WTC11 (cell line): ENCODE measurements at regions not wholly inside any gene's neighbourhood (a gene's known extent, or its start where the extent isn't known, plus 50 kb on each side); places are given as distances from the start of the nearest gene placed in this dataset.

ENCODE experiments used
- ATAC-seq: fragments of 200-7000 bp; cut with Tn5 transposase; 2 replicates; pipeline ENCODE4 v1.10.0; 2021; ENCODE audit warnings: mild to moderate bottlenecking, moderate library complexity
- CTCF ChIA-PET: fragments of 300-600 bp; sonication (Branson Sonifier 250); formaldehyde crosslinking; loops from one replicate; lab custom pipeline; 2021; ENCODE audit warnings: antibody characterized with exemption; lab: Charles Lee
- POLR2A ChIA-PET: fragments of 350-600 bp; sonication (Branson Sonifier 250); formaldehyde crosslinking; loops from one replicate; lab custom pipeline; 2021; ENCODE audit warnings: antibody characterized with exemption; lab: Charles Lee
- DNase-seq: peaks from one replicate; pipeline ENCODE4 v3.0.0; 2021; ENCODE audit warnings: low spot score
- H3K27ac Mint-ChIP-seq: 2 replicates; pipeline ENCODE4 v1.8.0; 2021; ENCODE audit warnings: mixed read lengths
- H3K27me3 Mint-ChIP-seq: 2 replicates; pipeline ENCODE4 v1.8.0; 2021; ENCODE audit warnings: low read depth, mild to moderate bottlenecking, moderate library complexity, mixed read lengths
- H3K36me3 Mint-ChIP-seq: 2 replicates; pipeline ENCODE4 v1.8.0; 2021; ENCODE audit warnings: mixed read lengths
- H3K4me1 Mint-ChIP-seq: 2 replicates; pipeline ENCODE4 v1.8.0; 2022; ENCODE audit warnings: mixed read lengths
- H3K4me3 Mint-ChIP-seq: 2 replicates; pipeline ENCODE4 v1.8.0; 2021; ENCODE audit warnings: mild to moderate bottlenecking, moderate library complexity, mixed read lengths
- H3K9me3 Mint-ChIP-seq: 2 replicates; pipeline ENCODE4 v1.8.0; 2021; ENCODE audit warnings: mixed read lengths
- CREB1 ChIP-seq: sonication (generic); formaldehyde crosslinking; IDR thresholded peaks from 2 replicates; pipeline ENCODE4 v1.8.0; 2023; ENCODE audit warnings: mild to moderate bottlenecking, missing genetic modification reagents
- ELF4 ChIP-seq: sonication (generic); formaldehyde crosslinking; IDR thresholded peaks from 2 replicates; pipeline ENCODE4 v1.8.1; 2022; ENCODE audit warnings: low read depth, mild to moderate bottlenecking, moderate library complexity, missing genetic modification reagents
- EMX1 ChIP-seq: fragments of 250-450 bp; sonication (Bioruptor Pico); IDR thresholded peaks from 2 replicates; pipeline ENCODE4 v1.8.0; 2021; ENCODE audit warnings: mild to moderate bottlenecking
- ESRRA ChIP-seq: sonication (generic); formaldehyde crosslinking; IDR thresholded peaks from 2 replicates; pipeline ENCODE4 v1.8.1; 2022; ENCODE audit warnings: mild to moderate bottlenecking, missing genetic modification reagents, borderline replicate concordance
- ETV6 ChIP-seq: sonication (generic); formaldehyde crosslinking; IDR thresholded peaks from 2 replicates; pipeline ENCODE4 v1.8.1; 2022; ENCODE audit warnings: mild to moderate bottlenecking, missing genetic modification reagents
- GRHL2 ChIP-seq: fragments of 250-450 bp; sonication (Bioruptor Pico); IDR thresholded peaks from 2 replicates; pipeline ENCODE4 v1.8.0; 2022; ENCODE audit warnings: mild to moderate bottlenecking, moderate library complexity; ENCODE audit not compliant: insufficient replicate concordance, severe bottlenecking
- GTF2I ChIP-seq: fragments of 250-450 bp; sonication (Bioruptor Pico); conservative IDR thresholded peaks from 2 replicates; pipeline ENCODE4 v1.4.0; 2021; ENCODE audit warnings: mild to moderate bottlenecking
- HMGA2 ChIP-seq: fragments of 250-450 bp; sonication (Bioruptor Pico); IDR thresholded peaks from 2 replicates; pipeline ENCODE4 v1.4.0; 2021; ENCODE audit warnings: mild to moderate bottlenecking, moderate library complexity
- MYBL2 ChIP-seq: sonication (generic); formaldehyde crosslinking; IDR thresholded peaks from 2 replicates; pipeline ENCODE4 v1.8.1; 2023; ENCODE audit warnings: mild to moderate bottlenecking, moderate library complexity, missing genetic modification reagents
- NFATC4 ChIP-seq: fragments of 250-450 bp; sonication (Bioruptor Pico); IDR thresholded peaks from 2 replicates; pipeline ENCODE4 v1.9.0; 2021; ENCODE audit warnings: mild to moderate bottlenecking
- NFE2L1 ChIP-seq: sonication (generic); formaldehyde crosslinking; IDR thresholded peaks from 2 replicates; pipeline ENCODE4 v1.8.1; 2023; ENCODE audit warnings: missing genetic modification reagents
- SMAD4 ChIP-seq: sonication (generic); formaldehyde crosslinking; IDR thresholded peaks from 2 replicates; pipeline ENCODE4 v1.8.0; 2022; ENCODE audit warnings: mild to moderate bottlenecking, missing genetic modification reagents
- SP1 ChIP-seq: sonication (generic); formaldehyde crosslinking; conservative IDR thresholded peaks from 2 replicates; pipeline ENCODE4 v1.8.1; 2022; ENCODE audit warnings: missing genetic modification reagents
- TEAD1 ChIP-seq: sonication (generic); formaldehyde crosslinking; IDR thresholded peaks from 2 replicates; pipeline ENCODE4 v1.8.0; 2022; ENCODE audit warnings: mild to moderate bottlenecking, missing genetic modification reagents
- USF2 ChIP-seq: sonication (generic); formaldehyde crosslinking; IDR thresholded peaks from 2 replicates; pipeline ENCODE4 v1.8.1; 2023; ENCODE audit warnings: mild to moderate bottlenecking, missing genetic modification reagents, moderate library complexity
- ZMAT4 ChIP-seq: fragments of 250-450 bp; sonication (Bioruptor Pico); IDR thresholded peaks from 2 replicates; pipeline ENCODE4 v1.9.0; 2021; ENCODE audit warnings: mild to moderate bottlenecking
- ZNF232 ChIP-seq: sonication (generic); formaldehyde crosslinking; IDR thresholded peaks from 2 replicates; pipeline ENCODE4 v1.8.0; 2022; ENCODE audit warnings: mild to moderate bottlenecking, missing genetic modification reagents
- ZNF281 ChIP-seq: sonication (generic); formaldehyde crosslinking; IDR thresholded peaks from 2 replicates; pipeline ENCODE4 v1.8.0; 2023; ENCODE audit warnings: mild to moderate bottlenecking, missing genetic modification reagents
- ZNF671 ChIP-seq: fragments of 250-450 bp; sonication (Bioruptor Pico); IDR thresholded peaks from 2 replicates; pipeline ENCODE4 v1.8.0; 2021; ENCODE audit warnings: mild to moderate bottlenecking
- TF ChIP-seq, protein P1 (sequence below): sonication (generic); formaldehyde crosslinking; IDR thresholded peaks from 2 replicates; pipeline ENCODE4 v1.8.1; 2023; ENCODE audit warnings: mild to moderate bottlenecking, missing genetic modification reagents, borderline replicate concordance
- TF ChIP-seq, protein P2 (sequence below): fragments of 250-450 bp; sonication (Bioruptor Pico); IDR thresholded peaks from 2 replicates; pipeline ENCODE4 v2.1.2; 2022; ENCODE audit warnings: mild to moderate bottlenecking, moderate library complexity
- TF ChIP-seq, protein P3 (sequence below): sonication (generic); formaldehyde crosslinking; IDR thresholded peaks from 2 replicates; pipeline ENCODE4 v1.8.0; 2022; ENCODE audit warnings: mild to moderate bottlenecking, missing genetic modification reagents
- TF ChIP-seq, protein P4 (sequence below): fragments of 250-450 bp; sonication (Bioruptor Pico); IDR thresholded peaks from 2 replicates; pipeline ENCODE4 v1.9.0; 2021; ENCODE audit warnings: moderate library complexity, mild to moderate bottlenecking, inconsistent platforms, borderline replicate concordance

DNA sequence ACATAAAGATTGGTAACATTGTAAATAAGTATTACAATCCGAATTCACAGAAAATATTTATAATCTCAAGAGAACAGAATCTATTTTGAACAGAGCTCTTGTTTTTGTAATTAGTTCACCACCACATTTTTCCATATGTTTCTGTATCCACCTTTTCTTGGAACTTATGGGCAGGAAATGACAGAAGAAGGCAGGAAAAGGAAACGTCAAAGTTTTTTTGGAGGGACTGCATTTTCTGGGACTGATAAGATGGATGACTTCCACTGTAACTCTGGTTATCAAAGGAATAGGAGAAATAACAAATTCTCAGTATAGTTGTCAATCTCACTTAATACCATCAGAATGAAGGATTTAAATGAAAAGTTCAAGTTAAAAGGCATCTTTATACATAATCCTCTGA, 75.1 kb upstream of the SMNDC1 start:
- Mint-ChIP-seq H3K27ac (no peak overlapping the region), H3K4me1 (no peaks in the 10 kb centered on the region; the same call in 1 of the 2 replicates), H3K36me3 (no peaks in the 10 kb centered on the region)
- no peak for ATAC-seq
- DNase-seq, result no peak
- TF ChIP-seq USF2 (CRISPR knock-in tag), result no peak
- TF ChIP-seq, all 79 proteins: peak for 0
- peaks cover 6% of the 10 kb centered on the region for H3K9me3 Mint-ChIP-seq
- no peaks in the 10 kb centered on the region for H3K27me3 Mint-ChIP-seq
- H3K4me3 Mint-ChIP-seq, result no peak overlapping the region
- CTCF ChIA-PET, result no interaction called here
- POLR2A ChIA-PET, result no interaction called here

- H3K36me3 Mint-ChIP-seq, result no peaks in the 10 kb centered on the region
- no peak for ATAC-seq
- H3K9me3 Mint-ChIP-seq, result peaks cover 6% of the 10 kb centered on the region
- CTCF ChIA-PET, result no interaction called here
- no peak overlapping the region for H3K27ac Mint-ChIP-seq
- H3K4me3 Mint-ChIP-seq, result no peak overlapping the region
- H3K4me1 Mint-ChIP-seq, result no peaks in the 10 kb centered on the region; the same call in 1 of the 2 replicates
- H3K27me3 Mint-ChIP-seq, result no peaks in the 10 kb centered on the region
- no peak for TF ChIP-seq ESRRA (CRISPR knock-in tag)
- TF ChIP-seq GRHL2, result no peak
- no peak for DNase-seq
- POLR2A ChIA-PET, result no interaction called here
Measured at GRCh38 chr10:110380293-110380692, 75.6 kb upstream of the SMNDC1 start.

DNA sequence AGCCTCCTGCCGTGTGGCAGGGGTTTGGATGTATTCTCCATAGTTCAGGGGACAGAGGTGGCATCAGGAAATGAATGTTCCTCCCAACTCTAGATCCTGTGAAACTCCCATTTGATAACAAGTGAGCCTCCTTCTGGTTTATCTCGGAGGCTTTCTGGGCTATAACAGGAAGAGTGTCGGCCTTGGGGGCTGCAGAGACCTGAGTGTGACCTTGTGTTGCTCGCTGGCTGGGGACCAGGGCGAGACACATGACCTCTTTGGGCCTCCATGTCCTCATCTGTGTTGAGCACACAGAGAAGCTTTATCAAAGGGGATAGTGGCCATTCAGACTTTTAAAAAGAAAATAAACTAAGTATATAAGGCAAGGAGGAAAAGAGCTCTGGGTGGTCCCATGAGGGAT, 78.0 kb upstream of the SMNDC1 start:
- TF ChIP-seq, protein P1, sequence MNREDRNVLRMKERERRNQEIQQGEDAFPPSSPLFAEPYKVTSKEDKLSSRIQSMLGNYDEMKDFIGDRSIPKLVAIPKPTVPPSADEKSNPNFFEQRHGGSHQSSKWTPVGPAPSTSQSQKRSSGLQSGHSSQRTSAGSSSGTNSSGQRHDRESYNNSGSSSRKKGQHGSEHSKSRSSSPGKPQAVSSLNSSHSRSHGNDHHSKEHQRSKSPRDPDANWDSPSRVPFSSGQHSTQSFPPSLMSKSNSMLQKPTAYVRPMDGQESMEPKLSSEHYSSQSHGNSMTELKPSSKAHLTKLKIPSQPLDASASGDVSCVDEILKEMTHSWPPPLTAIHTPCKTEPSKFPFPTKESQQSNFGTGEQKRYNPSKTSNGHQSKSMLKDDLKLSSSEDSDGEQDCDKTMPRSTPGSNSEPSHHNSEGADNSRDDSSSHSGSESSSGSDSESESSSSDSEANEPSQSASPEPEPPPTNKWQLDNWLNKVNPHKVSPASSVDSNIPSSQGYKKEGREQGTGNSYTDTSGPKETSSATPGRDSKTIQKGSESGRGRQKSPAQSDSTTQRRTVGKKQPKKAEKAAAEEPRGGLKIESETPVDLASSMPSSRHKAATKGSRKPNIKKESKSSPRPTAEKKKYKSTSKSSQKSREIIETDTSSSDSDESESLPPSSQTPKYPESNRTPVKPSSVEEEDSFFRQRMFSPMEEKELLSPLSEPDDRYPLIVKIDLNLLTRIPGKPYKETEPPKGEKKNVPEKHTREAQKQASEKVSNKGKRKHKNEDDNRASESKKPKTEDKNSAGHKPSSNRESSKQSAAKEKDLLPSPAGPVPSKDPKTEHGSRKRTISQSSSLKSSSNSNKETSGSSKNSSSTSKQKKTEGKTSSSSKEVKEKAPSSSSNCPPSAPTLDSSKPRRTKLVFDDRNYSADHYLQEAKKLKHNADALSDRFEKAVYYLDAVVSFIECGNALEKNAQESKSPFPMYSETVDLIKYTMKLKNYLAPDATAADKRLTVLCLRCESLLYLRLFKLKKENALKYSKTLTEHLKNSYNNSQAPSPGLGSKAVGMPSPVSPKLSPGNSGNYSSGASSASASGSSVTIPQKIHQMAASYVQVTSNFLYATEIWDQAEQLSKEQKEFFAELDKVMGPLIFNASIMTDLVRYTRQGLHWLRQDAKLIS, result no peak
- TF ChIP-seq, protein P2, sequence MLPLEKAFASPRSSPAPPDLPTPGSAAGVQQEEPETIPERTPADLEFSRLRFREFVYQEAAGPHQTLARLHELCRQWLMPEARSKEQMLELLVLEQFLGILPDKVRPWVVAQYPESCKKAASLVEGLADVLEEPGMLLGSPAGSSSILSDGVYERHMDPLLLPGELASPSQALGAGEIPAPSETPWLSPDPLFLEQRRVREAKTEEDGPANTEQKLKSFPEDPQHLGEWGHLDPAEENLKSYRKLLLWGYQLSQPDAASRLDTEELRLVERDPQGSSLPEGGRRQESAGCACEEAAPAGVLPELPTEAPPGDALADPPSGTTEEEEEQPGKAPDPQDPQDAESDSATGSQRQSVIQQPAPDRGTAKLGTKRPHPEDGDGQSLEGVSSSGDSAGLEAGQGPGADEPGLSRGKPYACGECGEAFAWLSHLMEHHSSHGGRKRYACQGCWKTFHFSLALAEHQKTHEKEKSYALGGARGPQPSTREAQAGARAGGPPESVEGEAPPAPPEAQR (CRISPR knock-in tag), result no peak
- TF ChIP-seq ETV6 (CRISPR knock-in tag), result no peak
- TF ChIP-seq HMGA2 (CRISPR knock-in tag), result no peak
- TF ChIP-seq CREB1 (CRISPR knock-in tag), result no peak
- TF ChIP-seq ZNF671 (CRISPR knock-in tag), result no peak
- TF ChIP-seq ZNF232, result no peak
- TF ChIP-seq ZNF281 (CRISPR knock-in tag), result no peak
- TF ChIP-seq SMAD4 (CRISPR knock-in tag), result no peak
- TF ChIP-seq TEAD1 (CRISPR knock-in tag), result no peak
- no peak for TF ChIP-seq NFATC4 (CRISPR knock-in tag)
- TF ChIP-seq, protein P3, sequence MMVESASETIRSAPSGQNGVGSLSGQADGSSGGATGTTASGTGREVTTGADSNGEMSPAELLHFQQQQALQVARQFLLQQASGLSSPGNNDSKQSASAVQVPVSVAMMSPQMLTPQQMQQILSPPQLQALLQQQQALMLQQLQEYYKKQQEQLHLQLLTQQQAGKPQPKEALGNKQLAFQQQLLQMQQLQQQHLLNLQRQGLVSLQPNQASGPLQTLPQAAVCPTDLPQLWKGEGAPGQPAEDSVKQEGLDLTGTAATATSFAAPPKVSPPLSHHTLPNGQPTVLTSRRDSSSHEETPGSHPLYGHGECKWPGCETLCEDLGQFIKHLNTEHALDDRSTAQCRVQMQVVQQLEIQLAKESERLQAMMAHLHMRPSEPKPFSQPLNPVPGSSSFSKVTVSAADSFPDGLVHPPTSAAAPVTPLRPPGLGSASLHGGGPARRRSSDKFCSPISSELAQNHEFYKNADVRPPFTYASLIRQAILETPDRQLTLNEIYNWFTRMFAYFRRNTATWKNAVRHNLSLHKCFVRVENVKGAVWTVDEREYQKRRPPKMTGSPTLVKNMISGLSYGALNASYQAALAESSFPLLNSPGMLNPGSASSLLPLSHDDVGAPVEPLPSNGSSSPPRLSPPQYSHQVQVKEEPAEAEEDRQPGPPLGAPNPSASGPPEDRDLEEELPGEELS (CRISPR knock-in tag), result no peak
- no peak for TF ChIP-seq MYBL2 (CRISPR knock-in tag)
- no peak for TF ChIP-seq NFE2L1 (CRISPR knock-in tag)
- TF ChIP-seq SP1, result no peak
- no peak for TF ChIP-seq GTF2I (CRISPR knock-in tag)
- TF ChIP-seq, protein P4, sequence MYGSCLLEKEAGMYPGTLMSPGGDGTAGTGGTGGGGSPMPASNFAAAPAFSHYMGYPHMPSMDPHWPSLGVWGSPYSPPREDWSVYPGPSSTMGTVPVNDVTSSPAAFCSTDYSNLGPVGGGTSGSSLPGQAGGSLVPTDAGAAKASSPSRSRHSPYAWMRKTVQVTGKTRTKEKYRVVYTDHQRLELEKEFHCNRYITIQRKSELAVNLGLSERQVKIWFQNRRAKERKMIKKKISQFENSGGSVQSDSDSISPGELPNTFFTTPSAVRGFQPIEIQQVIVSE (CRISPR knock-in tag), result no peak
- TF ChIP-seq ELF4 (CRISPR knock-in tag), result no peak
- TF ChIP-seq ZMAT4 (CRISPR knock-in tag), result no peak
- no peak for TF ChIP-seq EMX1 (CRISPR knock-in tag)
- no peak overlapping the region for H3K27ac Mint-ChIP-seq
- ChIA-PET CTCF (no interaction called here), POLR2A (no interaction called here)
- no peaks in the 10 kb centered on the region for H3K27me3 Mint-ChIP-seq
- no peaks in the 10 kb centered on the region for H3K36me3 Mint-ChIP-seq
- no peak overlapping the region for H3K4me3 Mint-ChIP-seq
- ATAC-seq, result no peak
- H3K4me1 Mint-ChIP-seq, result no peaks in the 10 kb centered on the region
- DNase-seq, result no peak
- peaks cover 6% of the 10 kb centered on the region for H3K9me3 Mint-ChIP-seq
